ENCODE measurements at regions not wholly inside any gene's neighbourhood (a gene's known extent, or its start where the extent isn't known, plus 50 kb on each side); places are given as distances from the start of the nearest gene placed in this dataset. TPM values are rescaled to one million over a fixed set of nuclear protein-coding genes. Genes with fewer than 3 reads are reported as not detected.

DNA sequence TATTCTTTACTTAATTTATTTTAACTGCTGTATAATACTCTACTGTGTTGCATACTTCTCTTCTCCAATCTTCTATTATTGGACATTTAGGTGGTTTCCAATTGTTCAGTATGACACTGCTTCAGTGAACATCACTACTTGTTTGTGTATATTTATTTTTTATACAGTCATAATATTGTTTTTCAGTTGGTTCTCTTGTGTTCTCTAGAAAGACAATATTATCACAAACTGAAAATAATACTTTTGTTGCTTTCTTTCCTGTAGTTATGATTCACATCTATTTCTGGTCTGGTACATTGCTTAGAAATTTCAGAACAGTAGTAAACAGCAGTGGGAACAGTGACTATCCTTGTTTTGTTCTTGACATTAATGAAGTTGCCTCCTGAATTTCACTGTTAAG lies 62.8 kb upstream of the GTSF1L start:
- TF ChIP-seq CTCF (IDR thresholded peaks at IDR 0.05; ENCODE audit: insufficient read depth, low read depth, low read length), result no peak
- no peak overlapping the region for H3K4me3 ChIP-seq (ENCODE audit: low read depth, low read length)
- DNase-seq (ENCODE audit: low read depth), result no peak

GRCh38 chr20:43787937-43788336 lies 61.1 kb upstream of the GTSF1L start:
- no peak overlapping the region for H3K4me3 ChIP-seq (ENCODE audit: low read depth, low read length)
- DNase-seq (ENCODE audit: low read depth), result no peak
- TF ChIP-seq CTCF (IDR thresholded peaks at IDR 0.05; ENCODE audit: insufficient read depth, low read depth, low read length), result no peak

DNA sequence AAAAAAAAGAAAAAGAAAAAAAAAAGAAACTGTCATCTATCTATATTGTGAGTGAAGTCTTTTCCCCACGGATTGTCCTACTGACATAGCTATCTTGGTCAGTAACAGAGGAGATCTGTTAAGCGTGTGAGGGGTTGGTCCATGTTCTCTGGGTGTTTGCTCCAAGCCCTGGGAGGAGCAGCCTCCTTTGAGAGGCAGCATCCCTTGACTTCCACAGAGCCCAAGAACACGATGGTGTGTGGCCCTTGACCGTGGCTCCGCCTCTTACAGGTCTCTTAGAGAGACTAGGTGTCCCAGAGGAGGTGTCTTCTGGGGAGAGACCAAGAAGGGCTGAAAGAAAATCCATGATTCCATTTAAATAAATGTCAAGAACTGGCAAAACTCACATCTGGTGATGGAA lies 60.1 kb upstream of the GTSF1L start:
- no peak for DNase-seq (ENCODE audit: low read depth)
- no peak for TF ChIP-seq CTCF (IDR thresholded peaks at IDR 0.05; ENCODE audit: insufficient read depth, low read depth, low read length)
- no peak overlapping the region for H3K4me3 ChIP-seq (ENCODE audit: low read depth, low read length)

DNA sequence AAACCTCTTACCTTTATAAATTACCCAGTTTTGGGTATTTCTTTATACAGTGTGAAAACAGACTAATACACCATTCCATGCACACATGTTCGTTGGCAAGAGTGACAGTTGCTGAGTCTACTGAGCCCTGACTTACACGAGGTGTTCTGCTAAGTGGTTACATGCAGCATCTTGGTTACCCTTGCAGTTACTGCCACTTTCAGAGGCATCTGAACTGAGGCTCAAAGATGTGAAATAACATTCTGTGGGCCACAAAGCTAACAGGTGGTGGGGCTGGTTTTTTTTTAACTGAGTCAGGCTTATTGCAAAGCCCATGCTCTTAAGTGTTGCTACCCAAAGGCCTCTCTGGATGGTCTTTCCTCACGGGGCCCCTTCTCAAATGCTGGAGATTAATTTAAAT lies 54.4 kb upstream of the GTSF1L start:
- no peak for TF ChIP-seq CTCF (IDR thresholded peaks at IDR 0.05; ENCODE audit: insufficient read depth, low read depth, low read length)
- H3K4me3 ChIP-seq (ENCODE audit: low read depth, low read length), result no peak overlapping the region
- DNase-seq (ENCODE audit: low read depth), result no peak

DNA sequence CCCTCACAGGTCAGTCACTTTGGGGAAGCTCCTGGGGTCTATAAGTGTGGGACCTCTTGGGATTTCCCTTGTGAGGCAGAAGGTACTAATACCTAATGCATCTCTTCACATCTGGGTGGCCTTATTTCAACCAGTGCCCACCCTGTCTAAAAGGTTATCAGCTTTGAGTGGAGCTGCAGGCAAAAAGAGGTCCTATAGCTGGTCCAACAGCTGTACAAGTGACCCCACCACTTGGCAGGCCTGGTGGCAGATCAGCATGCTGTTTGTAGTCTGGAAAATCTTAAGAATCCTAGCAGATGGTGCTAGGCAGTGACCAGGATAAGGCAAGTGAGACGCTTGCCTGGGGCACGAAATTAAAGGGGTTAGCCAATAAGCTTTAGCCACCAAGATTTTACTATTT lies 51.6 kb upstream of the GTSF1L start:
- no peak for DNase-seq (ENCODE audit: low read depth)
- H3K4me3 ChIP-seq (ENCODE audit: low read depth, low read length), result no peak overlapping the region
- no peak for TF ChIP-seq CTCF (IDR thresholded peaks at IDR 0.05; ENCODE audit: insufficient read depth, low read depth, low read length)

DNA sequence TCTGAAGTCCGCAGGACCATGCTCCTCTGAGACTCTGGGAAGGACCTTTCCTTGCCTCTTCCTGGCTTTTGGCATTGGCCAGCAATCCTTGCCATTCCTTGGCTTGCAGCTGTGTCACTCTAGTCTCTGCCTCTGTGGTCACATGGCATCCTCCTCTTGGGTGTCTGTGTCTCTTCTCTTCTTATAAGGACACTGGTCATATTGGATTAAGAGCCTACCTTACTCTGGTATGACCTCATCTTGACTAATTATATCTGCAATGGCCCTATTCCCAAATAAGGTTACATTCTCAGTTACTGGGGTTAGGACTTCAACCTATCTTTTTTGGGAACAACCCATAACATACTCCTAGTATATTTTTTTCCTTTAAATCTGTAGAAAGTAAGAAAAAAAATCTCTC lies 49.9 kb upstream of the GTSF1L start:
- DNase-seq (ENCODE audit: low read depth), result no peak
- no peak overlapping the region for H3K4me3 ChIP-seq (ENCODE audit: low read depth, low read length)
- TF ChIP-seq CTCF (IDR thresholded peaks at IDR 0.05; ENCODE audit: insufficient read depth, low read depth, low read length), result no peak

Small RNA genes in the stretch of these regions (small RNA-seq; reads per million reads assigned to genes)
- gene RNU6-639P, result not detected
